ENCODE measurements at regions not wholly inside any gene's neighbourhood (a gene's known extent, or its start where the extent isn't known, plus 50 kb on each side); places are given as distances from the start of the nearest gene placed in this dataset.

GRCh38 chr12:17278946-17279345 lies 673.0 kb upstream of the LMO3 start (continued):
- TF ChIP-seq CDX4 (CRISPR knock-in tag; IDR thresholded peaks at IDR 0.05; ENCODE audit: borderline replicate concordance): no peak
- no peak for TF ChIP-seq NR1H2 (CRISPR knock-in tag; IDR thresholded peaks at IDR 0.05)
- no peak for TF ChIP-seq CREB1 (CRISPR knock-in tag; IDR thresholded peaks at IDR 0.05)
- no peak for TF ChIP-seq ZNF317 (CRISPR knock-in tag; IDR thresholded peaks at IDR 0.05; ENCODE audit: borderline replicate concordance, low read depth)
- TF ChIP-seq, protein P1, sequence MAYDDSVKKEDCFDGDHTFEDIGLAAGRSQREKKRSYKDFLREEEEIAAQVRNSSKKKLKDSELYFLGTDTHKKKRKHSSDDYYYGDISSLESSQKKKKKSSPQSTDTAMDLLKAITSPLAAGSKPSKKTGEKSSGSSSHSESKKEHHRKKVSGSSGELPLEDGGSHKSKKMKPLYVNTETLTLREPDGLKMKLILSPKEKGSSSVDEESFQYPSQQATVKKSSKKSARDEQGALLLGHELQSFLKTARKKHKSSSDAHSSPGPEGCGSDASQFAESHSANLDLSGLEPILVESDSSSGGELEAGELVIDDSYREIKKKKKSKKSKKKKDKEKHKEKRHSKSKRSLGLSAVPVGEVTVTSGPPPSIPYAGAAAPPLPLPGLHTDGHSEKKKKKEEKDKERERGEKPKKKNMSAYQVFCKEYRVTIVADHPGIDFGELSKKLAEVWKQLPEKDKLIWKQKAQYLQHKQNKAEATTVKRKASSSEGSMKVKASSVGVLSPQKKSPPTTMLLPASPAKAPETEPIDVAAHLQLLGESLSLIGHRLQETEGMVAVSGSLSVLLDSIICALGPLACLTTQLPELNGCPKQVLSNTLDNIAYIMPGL (CRISPR knock-in tag; IDR thresholded peaks at IDR 0.05): no peak
- no peak for TF ChIP-seq ZNF121 (CRISPR knock-in tag; IDR thresholded peaks at IDR 0.05)
- no peak for TF ChIP-seq MXD4 (CRISPR knock-in tag; IDR thresholded peaks at IDR 0.05; ENCODE audit: borderline replicate concordance)

GRCh38 chr12:17276196-17276595 lies 670.2 kb upstream of the LMO3 start:
- Mint-ChIP-seq H3K9me3 (no peaks in the 10 kb centered on the region), H3K27me3 (ENCODE audit: low read depth) (no peaks in the 10 kb centered on the region), H3K4me3 (no peak overlapping the region), H3K36me3 (no peaks in the 10 kb centered on the region), H3K27ac (no peak overlapping the region), H3K4me1 (no peaks in the 10 kb centered on the region)
- DNase-seq (ENCODE audit: low spot score) (no peak), ATAC-seq (no peak)
- ChIA-PET POLR2A (no interaction called here), CTCF (no interaction called here)
- no peak for TF ChIP-seq ZNF263 (CRISPR knock-in tag; IDR thresholded peaks at IDR 0.05; ENCODE audit: low read depth)
- no peak for TF ChIP-seq JAZF1 (CRISPR knock-in tag; IDR thresholded peaks at IDR 0.05)
- TF ChIP-seq CBFB (CRISPR knock-in tag; IDR thresholded peaks at IDR 0.05; ENCODE audit: low read depth): no peak
- no peak for TF ChIP-seq FOXP1 (CRISPR knock-in tag; IDR thresholded peaks at IDR 0.05; ENCODE audit: borderline replicate concordance)
- TF ChIP-seq, protein P2, sequence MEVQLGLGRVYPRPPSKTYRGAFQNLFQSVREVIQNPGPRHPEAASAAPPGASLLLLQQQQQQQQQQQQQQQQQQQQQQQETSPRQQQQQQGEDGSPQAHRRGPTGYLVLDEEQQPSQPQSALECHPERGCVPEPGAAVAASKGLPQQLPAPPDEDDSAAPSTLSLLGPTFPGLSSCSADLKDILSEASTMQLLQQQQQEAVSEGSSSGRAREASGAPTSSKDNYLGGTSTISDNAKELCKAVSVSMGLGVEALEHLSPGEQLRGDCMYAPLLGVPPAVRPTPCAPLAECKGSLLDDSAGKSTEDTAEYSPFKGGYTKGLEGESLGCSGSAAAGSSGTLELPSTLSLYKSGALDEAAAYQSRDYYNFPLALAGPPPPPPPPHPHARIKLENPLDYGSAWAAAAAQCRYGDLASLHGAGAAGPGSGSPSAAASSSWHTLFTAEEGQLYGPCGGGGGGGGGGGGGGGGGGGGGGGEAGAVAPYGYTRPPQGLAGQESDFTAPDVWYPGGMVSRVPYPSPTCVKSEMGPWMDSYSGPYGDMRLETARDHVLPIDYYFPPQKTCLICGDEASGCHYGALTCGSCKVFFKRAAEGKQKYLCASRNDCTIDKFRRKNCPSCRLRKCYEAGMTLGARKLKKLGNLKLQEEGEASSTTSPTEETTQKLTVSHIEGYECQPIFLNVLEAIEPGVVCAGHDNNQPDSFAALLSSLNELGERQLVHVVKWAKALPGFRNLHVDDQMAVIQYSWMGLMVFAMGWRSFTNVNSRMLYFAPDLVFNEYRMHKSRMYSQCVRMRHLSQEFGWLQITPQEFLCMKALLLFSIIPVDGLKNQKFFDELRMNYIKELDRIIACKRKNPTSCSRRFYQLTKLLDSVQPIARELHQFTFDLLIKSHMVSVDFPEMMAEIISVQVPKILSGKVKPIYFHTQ (CRISPR knock-in tag; IDR thresholded peaks at IDR 0.05): no peak
- TF ChIP-seq IRF2 (CRISPR knock-in tag; IDR thresholded peaks at IDR 0.05; ENCODE audit: borderline replicate concordance, low read depth): no peak
- TF ChIP-seq RELA (CRISPR knock-in tag; IDR thresholded peaks at IDR 0.05; ENCODE audit: borderline replicate concordance): no peak
- no peak for TF ChIP-seq ZBTB43 (CRISPR knock-in tag; IDR thresholded peaks at IDR 0.05)
- no peak for TF ChIP-seq HMGA2 (CRISPR knock-in tag; IDR thresholded peaks at IDR 0.05)
- TF ChIP-seq STAT6 (CRISPR knock-in tag; conservative IDR thresholded peaks at IDR 0.05; ENCODE audit: low read depth): no peak
- no peak for TF ChIP-seq SMAD4 (CRISPR knock-in tag; IDR thresholded peaks at IDR 0.05)
- TF ChIP-seq ATF2 (CRISPR knock-in tag; IDR thresholded peaks at IDR 0.05; ENCODE audit: borderline replicate concordance, low read depth): no peak
- TF ChIP-seq, protein P3, sequence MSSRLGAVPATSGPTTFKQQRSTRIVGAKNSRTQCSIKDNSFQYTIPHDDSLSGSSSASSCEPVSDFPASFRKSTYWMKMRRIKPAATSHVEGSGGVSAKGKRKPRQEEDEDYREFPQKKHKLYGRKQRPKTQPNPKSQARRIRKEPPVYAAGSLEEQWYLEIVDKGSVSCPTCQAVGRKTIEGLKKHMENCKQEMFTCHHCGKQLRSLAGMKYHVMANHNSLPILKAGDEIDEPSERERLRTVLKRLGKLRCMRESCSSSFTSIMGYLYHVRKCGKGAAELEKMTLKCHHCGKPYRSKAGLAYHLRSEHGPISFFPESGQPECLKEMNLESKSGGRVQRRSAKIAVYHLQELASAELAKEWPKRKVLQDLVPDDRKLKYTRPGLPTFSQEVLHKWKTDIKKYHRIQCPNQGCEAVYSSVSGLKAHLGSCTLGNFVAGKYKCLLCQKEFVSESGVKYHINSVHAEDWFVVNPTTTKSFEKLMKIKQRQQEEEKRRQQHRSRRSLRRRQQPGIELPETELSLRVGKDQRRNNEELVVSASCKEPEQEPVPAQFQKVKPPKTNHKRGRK (CRISPR knock-in tag; IDR thresholded peaks at IDR 0.05; ENCODE audit: borderline replicate concordance): no peak
- TF ChIP-seq ZNF232 (CRISPR knock-in tag; IDR thresholded peaks at IDR 0.05): no peak
